GM19023 (cell line): ENCODE measurements at regions not wholly inside any gene's neighbourhood (a gene's known extent, or its start where the extent isn't known, plus 50 kb on each side); places are given as distances from the start of the nearest gene placed in this dataset.

Source experiments
- ATAC-seq: cut with Tn5 transposase; IDR thresholded peaks from one replicate; pipeline ENCODE4 v1.9.1; 2021; ENCODE audit warnings: mild to moderate bottlenecking, moderate library complexity; ENCODE audit not compliant: unreplicated experiment

- ATAC-seq: no peak
Measured at GRCh38 chr6:150536835-150537234, 62.9 kb upstream of the PLEKHG1 start.

DNA sequence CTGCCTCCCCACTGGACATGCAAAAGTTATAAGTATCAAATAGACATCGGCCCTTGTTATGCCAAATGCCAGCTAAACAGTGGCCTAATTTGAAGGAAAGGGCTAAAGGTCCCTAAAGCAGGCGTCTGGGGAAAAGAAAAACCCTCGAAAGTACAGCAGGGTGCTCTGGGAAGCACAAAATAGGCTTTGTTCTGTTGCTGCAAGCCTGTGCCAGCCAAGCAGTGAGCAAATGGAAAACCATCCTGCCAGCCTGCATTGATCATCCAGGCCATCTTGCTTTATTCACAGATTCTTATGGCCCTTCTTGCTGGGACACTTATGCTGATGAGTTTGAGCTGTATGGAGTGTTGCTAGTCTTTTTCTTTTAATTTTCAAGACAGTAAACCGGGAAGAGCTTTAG, 62.2 kb upstream of the PLEKHG1 start:
- ATAC-seq: no peak

DNA sequence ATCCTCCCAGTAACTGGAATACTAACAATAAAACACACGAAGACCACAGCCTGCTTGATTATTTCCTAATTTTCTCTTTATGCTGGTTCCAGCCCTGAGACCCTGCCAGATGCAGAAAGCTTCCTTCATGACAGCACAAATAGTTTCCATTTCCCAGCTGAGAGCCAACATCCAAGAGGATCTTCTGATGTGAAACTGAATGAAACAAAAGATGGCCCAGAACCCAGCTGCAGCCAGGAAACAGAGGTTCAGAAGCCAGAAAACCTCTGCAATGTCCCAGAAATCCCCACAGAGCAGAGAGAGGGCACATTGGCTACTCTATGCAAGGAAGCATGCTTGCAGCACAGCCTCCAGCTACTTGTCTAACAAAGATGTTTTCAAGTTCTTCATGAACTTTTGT, 61.8 kb upstream of the PLEKHG1 start:
- no peak for ATAC-seq

GRCh38 chr6:150539111-150539510, 60.6 kb upstream of the PLEKHG1 start:
- ATAC-seq: no peak

DNA sequence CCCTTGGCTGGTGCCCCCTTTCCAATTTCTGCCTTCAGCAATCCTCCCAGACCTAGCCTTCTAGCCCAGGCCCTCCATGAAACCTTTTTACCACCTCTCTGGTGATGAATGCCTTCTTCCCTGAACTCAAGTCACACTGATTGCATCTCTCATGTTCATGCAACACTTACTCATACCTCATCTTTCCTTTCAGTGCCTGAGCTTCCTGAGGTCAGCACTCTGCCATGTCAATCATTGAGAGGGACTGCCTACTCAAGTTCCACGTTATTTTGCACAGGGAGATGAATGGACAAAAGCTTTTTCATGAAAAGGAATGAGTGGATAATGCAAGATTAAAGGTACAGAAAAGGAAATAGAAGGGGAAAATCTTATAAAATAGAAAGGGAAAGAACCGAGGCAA, 60.1 kb upstream of the PLEKHG1 start:
- no peak for ATAC-seq

- no peak for ATAC-seq
Measured at GRCh38 chr6:150541576-150541975, 58.1 kb upstream of the PLEKHG1 start.

DNA sequence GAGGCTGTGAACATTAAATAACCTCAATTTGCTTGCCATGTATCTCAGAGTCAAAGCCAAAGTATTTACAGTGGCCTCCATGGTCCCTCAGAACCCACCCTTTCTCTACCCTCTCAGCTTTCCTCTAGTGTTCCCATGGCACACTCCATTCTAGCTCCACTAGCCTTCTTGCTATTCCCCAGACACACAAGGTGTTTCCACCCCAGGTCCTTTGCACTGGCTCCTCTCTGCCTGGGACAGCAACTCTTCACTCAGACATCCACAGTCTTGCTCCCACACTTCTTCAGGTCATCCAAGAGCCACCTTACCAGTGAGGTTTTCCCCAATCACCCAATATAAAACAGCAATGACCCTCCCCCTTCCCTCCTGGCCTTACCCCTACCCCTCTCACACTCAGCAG, 56.5 kb upstream of the PLEKHG1 start:
- ATAC-seq: no peak

DNA sequence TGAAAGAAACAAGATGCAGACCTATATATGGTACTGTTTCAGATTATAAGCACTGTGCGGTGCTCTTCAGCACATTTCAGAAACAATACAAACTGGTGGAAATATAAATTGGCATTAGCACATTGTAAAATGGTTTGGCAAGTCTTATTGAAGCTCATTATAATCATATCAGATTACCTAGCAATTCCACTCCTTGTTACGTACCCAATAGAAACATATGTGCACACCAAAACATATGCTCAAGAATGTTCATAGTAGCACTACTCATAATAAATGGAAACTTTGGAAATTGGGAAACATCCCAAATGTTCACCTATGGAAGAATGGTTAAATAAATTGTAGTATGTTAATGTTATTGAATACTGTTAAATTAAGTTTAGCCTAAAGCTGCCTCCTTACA, 54.9 kb upstream of the PLEKHG1 start:
- ATAC-seq: no peak

GRCh38 chr6:150546457-150546856, 53.2 kb upstream of the PLEKHG1 start:
- ATAC-seq: no peak

DNA sequence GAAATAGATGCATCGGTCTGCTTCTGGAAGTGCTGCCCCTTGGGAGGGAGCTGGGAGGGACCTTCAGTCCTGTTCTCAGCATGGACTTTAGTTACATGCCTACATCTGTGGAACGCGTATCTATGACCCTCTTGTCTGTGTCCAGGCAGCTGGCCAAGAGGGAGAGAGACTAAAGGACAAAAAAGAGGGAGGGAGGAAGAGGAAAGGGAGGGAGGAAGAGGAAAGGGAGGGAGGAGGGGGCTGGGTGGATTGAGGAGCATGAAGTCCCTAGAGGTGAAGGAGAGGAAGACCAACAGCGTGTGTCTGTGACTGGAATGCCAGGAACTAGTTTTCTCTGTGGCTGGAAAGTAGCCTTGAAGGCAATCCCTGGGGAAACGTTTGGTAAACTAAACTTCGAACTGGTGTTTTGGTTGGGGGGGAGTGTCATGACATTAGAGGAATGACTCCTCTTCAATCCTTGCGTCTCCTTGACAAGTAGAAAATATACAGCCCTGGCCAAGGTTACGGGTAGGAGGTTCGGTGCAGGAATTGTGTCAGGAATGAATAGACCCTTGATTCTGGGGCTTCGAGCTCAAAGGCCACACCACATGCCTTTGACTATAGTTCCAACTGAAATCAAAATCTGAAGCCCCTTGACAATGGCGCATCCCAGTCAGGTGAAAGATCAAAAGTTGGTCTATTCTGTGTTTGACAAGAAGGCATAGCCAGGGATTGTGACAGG, 52.0 kb upstream of the PLEKHG1 start:
- ATAC-seq: no peak

DNA sequence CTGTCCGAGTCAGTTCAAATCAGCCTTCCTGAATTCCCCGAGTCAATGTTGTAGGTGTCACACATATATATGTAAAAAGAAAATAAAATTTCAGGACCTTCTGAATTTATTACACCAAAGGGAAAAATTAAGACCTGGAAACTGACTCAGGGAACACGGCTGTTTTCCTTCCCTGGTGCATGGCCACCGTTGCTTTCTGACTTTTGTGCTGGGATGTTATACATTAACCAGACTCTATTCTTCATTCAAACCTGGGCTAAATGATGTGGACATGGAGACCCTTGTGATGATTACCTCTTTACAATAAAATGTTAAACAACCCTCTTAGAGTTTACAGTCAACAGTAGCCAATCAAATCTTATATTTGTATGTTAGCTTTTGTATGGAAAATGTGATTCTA, 51.4 kb upstream of the PLEKHG1 start:
- ATAC-seq: no peak

GRCh38 chr6:150549007-150549406, 50.7 kb upstream of the PLEKHG1 start:
- ATAC-seq: no peak

- ATAC-seq: no peak
Measured at GRCh38 chr6:150549674-150550101, 50.0 kb upstream of the PLEKHG1 start.
